ENCODE measurements at regions not wholly inside any gene's neighbourhood (a gene's known extent, or its start where the extent isn't known, plus 50 kb on each side); places are given as distances from the start of the nearest gene placed in this dataset.

- Mint-ChIP-seq H3K4me3 (ENCODE audit: unreplicated experiment) (no peak overlapping the region), H3K36me3 (ENCODE audit: insufficient read depth, unreplicated experiment) (no peaks in the 10 kb centered on the region), H3K4me1 (ENCODE audit: low read depth, unreplicated experiment) (peaks cover 12% of the 10 kb centered on the region), H3K27ac (ENCODE audit: unreplicated experiment) (no peak overlapping the region), H3K27me3 (ENCODE audit: insufficient read depth, unreplicated experiment) (no peaks in the 10 kb centered on the region), H3K9me3 (ENCODE audit: unreplicated experiment) (no peaks in the 10 kb centered on the region)
- CTCF ChIA-PET: no interaction called here
- no peak for TF ChIP-seq CTCF (IDR thresholded peaks at IDR 0.05; ENCODE audit: insufficient read depth in 1 of 2, low read depth in 1 of 2, low read length in 1 of 2, severe bottlenecking in 1 of 2, unreplicated experiment in 1 of 2)
- H3K4me3 ChIP-seq (ENCODE audit: low read depth, low read length): no peak overlapping the region
- H3K9me3 ChIP-seq: no peaks in the 10 kb centered on the region
- H3K4me1 ChIP-seq: 0 out of 2 replicates have a peak, but pooled peaks cover 6% of the 10 kb centered on the region
- DNase-seq: no peak
- BruUV-seq (replicated peaks): no TSS peak
- H3K36me3 ChIP-seq (ENCODE audit: control insufficient read depth, insufficient read depth, low read length): no peaks in the 10 kb centered on the region
- intact Hi-C loops (cut with micrococcal nuclease; ENCODE audit: unreplicated experiment): no loop called here
- no peaks in the 10 kb centered on the region for H3K27me3 ChIP-seq (replicated peaks; ENCODE audit: control insufficient read depth, insufficient read depth, low read length)
- POLR2A ChIA-PET: no interaction called here
These were observed 256.0 kb upstream of the FLRT2 start for GRCh38 chr14:85273952-85274351.

- no TSS peak for BruUV-seq (replicated peaks)
- Histone ChIP-seq H3K36me3 (ENCODE audit: control insufficient read depth, insufficient read depth, low read length) (no peaks in the 10 kb centered on the region), H3K4me1 (no peaks in the 10 kb centered on the region), H3K27me3 (replicated peaks; ENCODE audit: control insufficient read depth, insufficient read depth, low read length) (no peaks in the 10 kb centered on the region), H3K9me3 (no peaks in the 10 kb centered on the region), H3K4me3 (ENCODE audit: low read depth, low read length) (no peak overlapping the region)
- intact Hi-C loops (cut with micrococcal nuclease; ENCODE audit: unreplicated experiment): loop anchor here (2.0 kb wide), 1 partner anchor 252 kb away; no protein-coding TSS in a partner anchor
- no peaks in the 10 kb centered on the region for H3K9me3 Mint-ChIP-seq (ENCODE audit: unreplicated experiment)
- POLR2A ChIA-PET: no interaction called here
- H3K4me3 Mint-ChIP-seq (ENCODE audit: unreplicated experiment): no peak overlapping the region
- H3K36me3 Mint-ChIP-seq (ENCODE audit: insufficient read depth, unreplicated experiment): no peaks in the 10 kb centered on the region
- no peak for TF ChIP-seq CTCF (IDR thresholded peaks at IDR 0.05; ENCODE audit: insufficient read depth in 1 of 2, low read depth in 1 of 2, low read length in 1 of 2, severe bottlenecking in 1 of 2, unreplicated experiment in 1 of 2)
- DNase-seq: no peak
- CTCF ChIA-PET: interaction anchor here (0.5 kb wide), 1 partner anchor 336 kb away, joined by 6 read pairs; no protein-coding TSS in a partner anchor
- peaks cover 4% of the 10 kb centered on the region for H3K4me1 Mint-ChIP-seq (ENCODE audit: low read depth, unreplicated experiment)
- no peak overlapping the region for H3K27ac Mint-ChIP-seq (ENCODE audit: unreplicated experiment)
- H3K27me3 Mint-ChIP-seq (ENCODE audit: insufficient read depth, unreplicated experiment): no peaks in the 10 kb centered on the region
These were observed 253.6 kb upstream of the FLRT2 start for GRCh38 chr14:85276161-85276978.

- no peak overlapping the region for H3K4me3 Mint-ChIP-seq (ENCODE audit: unreplicated experiment)
- Histone ChIP-seq H3K36me3 (ENCODE audit: control insufficient read depth, insufficient read depth, low read length) (no peaks in the 10 kb centered on the region), H3K27me3 (replicated peaks; ENCODE audit: control insufficient read depth, insufficient read depth, low read length) (no peaks in the 10 kb centered on the region), H3K4me3 (ENCODE audit: low read depth, low read length) (no peak overlapping the region), H3K4me1 (no peaks in the 10 kb centered on the region), H3K9me3 (no peaks in the 10 kb centered on the region)
- H3K9me3 Mint-ChIP-seq (ENCODE audit: unreplicated experiment): no peaks in the 10 kb centered on the region
- intact Hi-C loops (cut with micrococcal nuclease; ENCODE audit: unreplicated experiment): loop anchor here (2.0 kb wide), 1 partner anchor 252 kb away; no protein-coding TSS in a partner anchor
- no peaks in the 10 kb centered on the region for H3K27me3 Mint-ChIP-seq (ENCODE audit: insufficient read depth, unreplicated experiment)
- no peaks in the 10 kb centered on the region for H3K36me3 Mint-ChIP-seq (ENCODE audit: insufficient read depth, unreplicated experiment)
- no peak for DNase-seq
- ChIA-PET POLR2A (no interaction called here), CTCF (interaction anchor here (0.5 kb wide), 1 partner anchor 335 kb away, joined by 6 read pairs; no protein-coding TSS in a partner anchor)
- BruUV-seq (replicated peaks): no TSS peak
- no peak overlapping the region for H3K27ac Mint-ChIP-seq (ENCODE audit: unreplicated experiment)
- no peaks in the 10 kb centered on the region for H3K4me1 Mint-ChIP-seq (ENCODE audit: low read depth, unreplicated experiment)
- no peak for TF ChIP-seq CTCF (IDR thresholded peaks at IDR 0.05; ENCODE audit: insufficient read depth in 1 of 2, low read depth in 1 of 2, low read length in 1 of 2, severe bottlenecking in 1 of 2, unreplicated experiment in 1 of 2)
These were observed 253.0 kb upstream of the FLRT2 start for GRCh38 chr14:85276979-85277228.

Data from Caco-2 (cell line).